Stomach (tissue), 8 donors: ENCODE measurements at regions not wholly inside any gene's neighbourhood (a gene's known extent, or its start where the extent isn't known, plus 50 kb on each side); places are given as distances from the start of the nearest gene placed in this dataset.

Experiments
- DNase-seq, 2 donors: peaks; one replicate each; pipeline versions ENCODE4 v3.0.0 to v3.0.0-alpha.2; 2013 to 2019
- H3K27ac ChIP-seq, 5 donors: fragments of 200-600 bp in 4 of 5; sonication (generic) in 4 of 5; one replicate each; pipeline ENCODE4 v1.5.1; 2013 to 2019; ENCODE audit warnings: mild to moderate bottlenecking in 1 of 5, moderate library complexity in 1 of 5
- H3K27me3 ChIP-seq, 3 donors: fragments of 200-600 bp; sonication (generic); one replicate each; pipeline ENCODE4 v1.5.1; 2017 to 2019; ENCODE audit warnings: mixed run types in 1 of 3
- H3K36me3 ChIP-seq, 4 donors: fragments of 200-600 bp; sonication (generic); 1 replicate in 3 of 4; 2 replicates in 1 of 4; pipeline ENCODE4 v1.5.1; 2016 to 2019
- H3K4me1 ChIP-seq, 4 donors: fragments of 200-600 bp; sonication (generic); one replicate each; pipeline ENCODE4 v1.5.1; 2016 to 2019
- H3K4me3 ChIP-seq, 4 donors: fragments of 200-600 bp; sonication (generic) in 3 of 4; one replicate each; pipeline ENCODE4 v1.5.1; 2016 to 2019; ENCODE audit warnings: mild to moderate bottlenecking in 1 of 4
- H3K9me3 ChIP-seq, 4 donors: fragments of 200-600 bp; sonication (generic); one replicate each; pipeline ENCODE4 v1.5.1; 2016 to 2019
- EP300 ChIP-seq: sonication (generic); formaldehyde crosslinking; IDR thresholded peaks from one replicate; pipeline ENCODE4 v1.6.1; 2017; ENCODE audit warnings: antibody characterized with exemption
- POLR2A ChIP-seq, 4 donors: fragments of 450-650 bp; IDR thresholded peaks; one replicate each; pipeline ENCODE4 v1.6.1; 2016; ENCODE audit warnings: antibody characterized with exemption in 4 of 4, control low read depth in 2 of 4, mild to moderate bottlenecking in 1 of 4, moderate library complexity in 1 of 4
- POLR2AphosphoS5 ChIP-seq, 3 donors: sonication (generic); formaldehyde crosslinking; IDR thresholded peaks; one replicate each; pipeline ENCODE4 v1.6.1; 2016; ENCODE audit warnings: antibody characterized with exemption in 3 of 3
- WGBS, 5 donors: extraction: QIAGEN DNeasy Blood & Tissue Kit in 3 of 5; methylation state at CpG; one replicate each; pipeline versions ENCODE4 v1.1.5 to v1.1.7; 2013 to 2018; 5-methylcytosine and 5-hydroxymethylcytosine counted together
- intact Hi-C: fragments of 100-400 bp; cut with DNase I; formaldehyde crosslinking; loops from one replicate; pipeline ENCODE4 v1.15.1; 2023; ENCODE audit warnings: low total_unique reads
- TF ChIP-seq, protein P1 (sequence below), 7 experiments: fragments of 450-650 bp in 4 of 7; fragments of 200-600 bp in 3 of 7; sonication (generic) in 3 of 7; IDR thresholded peaks; one replicate each; pipeline ENCODE4 v1.5.1; 2016 to 2019; ENCODE audit warnings: antibody characterized with exemption in 7 of 7, control low read depth in 2 of 7, mild to moderate bottlenecking in 1 of 7
- donor health status: healthy with polysubstance abuse.
- donor health status: Bipolar disorder and iron deficiency.
- donor health status: healthy.

- peaks cover 0 to 2% (median 2%) of the 10 kb centered on the region in 4 donors for H3K9me3 ChIP-seq
- H3K4me1 ChIP-seq, result no peaks in the 10 kb centered on the region
- intact Hi-C loops, result no loop called here
- TF ChIP-seq, protein P1, sequence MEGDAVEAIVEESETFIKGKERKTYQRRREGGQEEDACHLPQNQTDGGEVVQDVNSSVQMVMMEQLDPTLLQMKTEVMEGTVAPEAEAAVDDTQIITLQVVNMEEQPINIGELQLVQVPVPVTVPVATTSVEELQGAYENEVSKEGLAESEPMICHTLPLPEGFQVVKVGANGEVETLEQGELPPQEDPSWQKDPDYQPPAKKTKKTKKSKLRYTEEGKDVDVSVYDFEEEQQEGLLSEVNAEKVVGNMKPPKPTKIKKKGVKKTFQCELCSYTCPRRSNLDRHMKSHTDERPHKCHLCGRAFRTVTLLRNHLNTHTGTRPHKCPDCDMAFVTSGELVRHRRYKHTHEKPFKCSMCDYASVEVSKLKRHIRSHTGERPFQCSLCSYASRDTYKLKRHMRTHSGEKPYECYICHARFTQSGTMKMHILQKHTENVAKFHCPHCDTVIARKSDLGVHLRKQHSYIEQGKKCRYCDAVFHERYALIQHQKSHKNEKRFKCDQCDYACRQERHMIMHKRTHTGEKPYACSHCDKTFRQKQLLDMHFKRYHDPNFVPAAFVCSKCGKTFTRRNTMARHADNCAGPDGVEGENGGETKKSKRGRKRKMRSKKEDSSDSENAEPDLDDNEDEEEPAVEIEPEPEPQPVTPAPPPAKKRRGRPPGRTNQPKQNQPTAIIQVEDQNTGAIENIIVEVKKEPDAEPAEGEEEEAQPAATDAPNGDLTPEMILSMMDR (IDR thresholded peaks at IDR 0.05), result no peak
- TF ChIP-seq POLR2A (IDR thresholded peaks at IDR 0.05) (no peak), POLR2AphosphoS5 (IDR thresholded peaks at IDR 0.05) (no peak), EP300 (no peak)
- 84 to 89% (median 86%) methylated on average over 6 of the region's 6 CpGs for WGBS, 5 donors
- H3K4me3 ChIP-seq, result no peak overlapping the region
- no peaks in the 10 kb centered on the region for H3K36me3 ChIP-seq
- no peak for DNase-seq
- H3K27me3 ChIP-seq, result no peaks in the 10 kb centered on the region
- no peak overlapping the region for H3K27ac ChIP-seq
These were observed 192.0 kb upstream of the GATB start for GRCh38 chr4:151952711-151953254.

GRCh38 chr4:151952137-151952536 is 191.3 kb upstream of the GATB start:
- no peak overlapping the region for H3K4me3 ChIP-seq
- no peaks in the 10 kb centered on the region for H3K27me3 ChIP-seq
- no peaks in the 10 kb centered on the region for H3K4me1 ChIP-seq
- H3K9me3 ChIP-seq, result peaks cover 3 to 8% (median 7%) of the 10 kb centered on the region in 4 donors
- H3K36me3 ChIP-seq, result no peaks in the 10 kb centered on the region
- DNase-seq, result no peak
- 59 to 71% (median 61%) methylated on average over 4 of the region's 4 CpGs for WGBS, 5 donors
- intact Hi-C loops, result no loop called here
- no peak overlapping the region for H3K27ac ChIP-seq
- TF ChIP-seq, protein P1 (IDR thresholded peaks at IDR 0.05), result no peak
- TF ChIP-seq EP300, result no peak
- no peak for TF ChIP-seq POLR2A (IDR thresholded peaks at IDR 0.05)

- H3K27ac ChIP-seq, result no peak overlapping the region
- no peaks in the 10 kb centered on the region for H3K4me1 ChIP-seq
- no peak for DNase-seq
- WGBS, 5 donors, result 61 to 68% (median 62%) methylated on average over 5 of the region's 5 CpGs
- intact Hi-C loops, result no loop called here
- no peaks in the 10 kb centered on the region for H3K27me3 ChIP-seq
- H3K36me3 ChIP-seq, result no peaks in the 10 kb centered on the region
- H3K4me3 ChIP-seq, result no peak overlapping the region
- TF ChIP-seq POLR2A (IDR thresholded peaks at IDR 0.05) (no peak), EP300 (no peak), POLR2AphosphoS5 (IDR thresholded peaks at IDR 0.05) (no peak)
- TF ChIP-seq, protein P1 (IDR thresholded peaks at IDR 0.05), result no peak
- H3K9me3 ChIP-seq, result peaks cover 8 to 13% (median 12%) of the 10 kb centered on the region in 4 donors
These were observed 190.9 kb upstream of the GATB start for GRCh38 chr4:151951671-151952050.

DNA sequence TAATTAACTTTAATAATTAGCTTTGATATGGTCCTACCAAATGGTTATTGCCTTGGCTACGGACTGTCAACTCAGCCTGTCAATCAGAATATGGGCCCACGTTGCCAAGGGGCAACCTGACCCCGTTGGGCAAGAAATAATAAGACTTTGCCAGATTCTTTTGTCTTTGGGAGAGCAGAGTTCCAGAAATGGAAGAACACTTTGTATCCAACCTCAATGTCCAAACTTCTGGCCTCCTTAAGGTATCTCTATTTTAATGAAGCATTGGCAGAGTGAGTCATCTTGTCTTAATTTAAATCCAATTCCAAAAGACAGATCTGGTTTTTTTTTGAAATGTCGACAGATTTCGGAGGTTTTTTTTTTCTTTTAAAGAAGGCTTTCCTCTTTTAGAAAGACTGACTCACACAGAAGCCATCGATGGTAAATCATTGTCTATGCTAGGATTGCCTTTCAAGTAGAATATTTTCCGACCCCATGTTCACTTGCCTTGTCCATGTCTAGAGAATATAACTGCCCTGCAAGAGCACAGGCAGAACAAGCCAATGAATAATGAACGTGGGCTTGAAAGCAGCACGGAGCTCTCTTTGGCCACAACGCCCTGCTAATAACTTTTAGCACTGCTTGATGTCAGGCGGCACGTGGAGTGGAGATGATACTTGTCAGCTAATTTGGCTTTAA is 190.3 kb upstream of the GATB start:
- DNase-seq, result no peak
- TF ChIP-seq, protein P1 (IDR thresholded peaks at IDR 0.05), result no peak
- TF ChIP-seq POLR2A (IDR thresholded peaks at IDR 0.05) (no peak), POLR2AphosphoS5 (IDR thresholded peaks at IDR 0.05) (no peak), EP300 (no peak)
- intact Hi-C loops, result no loop called here
- no peaks in the 10 kb centered on the region for H3K36me3 ChIP-seq
- H3K9me3 ChIP-seq, result peaks cover 10 to 18% (median 17%) of the 10 kb centered on the region in 4 donors
- H3K4me1 ChIP-seq, result no peaks in the 10 kb centered on the region
- H3K27me3 ChIP-seq, result no peaks in the 10 kb centered on the region
- no peak overlapping the region for H3K27ac ChIP-seq
- no peak overlapping the region for H3K4me3 ChIP-seq
- 71 to 85% (median 83%) methylated on average over 12 of the region's 12 CpGs for WGBS, 5 donors
